Transverse colon (tissue), 4 donors: ENCODE measurements at regions not wholly inside any gene's neighbourhood (a gene's known extent, or its start where the extent isn't known, plus 50 kb on each side); places are given as distances from the start of the nearest gene placed in this dataset.

Experiments used
- DNase-seq: peaks from one replicate; pipeline ENCODE4 v3.0.0-alpha.2; 2019
- H3K27ac ChIP-seq, 4 donors: fragments of 200-600 bp; sonication (generic); 2 replicates each; pipeline ENCODE4 v1.5.1; 2016 to 2018; ENCODE audit warnings: inconsistent platforms in 4 of 4
- H3K27me3 ChIP-seq: fragments of 200-600 bp; sonication (generic); 2 replicates; pipeline ENCODE4 v1.5.1; 2017; ENCODE audit warnings: inconsistent platforms
- H3K36me3 ChIP-seq, 4 donors: fragments of 200-600 bp; sonication (generic); 2 replicates each; pipeline ENCODE4 v1.5.1; 2017 to 2019; ENCODE audit warnings: inconsistent platforms in 4 of 4
- H3K4me1 ChIP-seq, 4 donors: fragments of 200-600 bp; sonication (generic); 2 replicates each; pipeline ENCODE4 v1.5.1; 2017 to 2020; ENCODE audit warnings: inconsistent platforms in 4 of 4
- H3K4me3 ChIP-seq, 4 donors: fragments of 200-600 bp; sonication (generic); 1 replicate in 1 of 4; 2 replicates in 3 of 4; pipeline versions ENCODE4 v1.5.1 to v1.6.1; 2017 to 2019; ENCODE audit warnings: inconsistent platforms in 4 of 4
- H3K9me3 ChIP-seq, 2 donors: fragments of 200-600 bp; sonication (generic); 2 replicates each; pipeline ENCODE4 v1.5.1; 2017 to 2019; ENCODE audit warnings: inconsistent platforms in 2 of 2
- EP300 ChIP-seq: sonication (generic); formaldehyde crosslinking; IDR thresholded peaks from one replicate; pipeline ENCODE4 v1.6.1; 2017; ENCODE audit warnings: antibody characterized with exemption, low read depth
- POLR2A ChIP-seq: fragments of 450-650 bp; IDR thresholded peaks from one replicate; pipeline ENCODE4 v1.6.1; 2016; ENCODE audit warnings: antibody characterized with exemption, mild to moderate bottlenecking, moderate library complexity
- POLR2AphosphoS5 ChIP-seq, 3 donors: sonication (generic); formaldehyde crosslinking; IDR thresholded peaks; one replicate each; pipeline ENCODE4 v1.6.1; 2016; ENCODE audit warnings: antibody characterized with exemption in 3 of 3
- WGBS, 2 donors: methylation state at CpG; one replicate each; pipeline ENCODE4 v1.1.5; 2018; ENCODE audit warnings: low coverage in 1 of 2; 5-methylcytosine and 5-hydroxymethylcytosine counted together
- in situ Hi-C, 4 donors: fragments of 200-750 bp; cut with MboI; loops; one replicate each; pipeline versions ENCODE4 v1.15.0 to v1.15.1; 2017; ENCODE audit warnings: low sequenced_read_pairs in 3 of 4, low pct_ligation_motif_present in 1 of 4, low pct_unique_long_range_greater_than_20kb in 1 of 4
- intact Hi-C: fragments of 100-400 bp; cut with DNase I; formaldehyde crosslinking; loops from one replicate; pipeline ENCODE4 v1.15.1; 2023; ENCODE audit warnings: low total_unique reads
- TF ChIP-seq, protein P1 (sequence below), 5 experiments: fragments of 200-600 bp in 3 of 5; fragments of 450-650 bp in 2 of 5; sonication (generic) in 3 of 5; IDR thresholded peaks; 1 replicate in 2 of 5; 2 replicates in 3 of 5; pipeline ENCODE4 v1.5.1; 2016 to 2017; ENCODE audit warnings: antibody characterized with exemption in 5 of 5, inconsistent platforms in 3 of 5, mild to moderate bottlenecking in 2 of 5, moderate library complexity in 1 of 5

DNA sequence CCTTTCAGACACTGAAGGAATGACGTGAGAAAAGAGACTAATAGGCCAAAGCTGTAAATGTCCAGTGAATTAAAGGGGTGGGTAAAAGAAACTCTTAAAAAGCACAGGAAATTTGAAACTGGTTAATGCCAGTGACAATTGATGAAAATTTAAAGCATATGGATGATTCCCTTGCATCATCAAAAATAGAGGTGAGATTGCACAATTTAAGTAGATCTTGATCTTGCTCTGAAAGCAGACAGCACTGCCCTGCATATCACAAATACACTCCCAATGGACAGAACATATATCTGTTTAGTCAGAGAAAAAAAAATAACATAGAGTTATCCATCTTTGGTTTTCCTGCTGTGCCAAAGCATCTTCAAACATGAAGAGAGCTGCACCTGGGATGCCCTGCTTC is 86.7 kb upstream of the UBE2E3 start:
- TF ChIP-seq POLR2A (no peak), EP300 (no peak), POLR2AphosphoS5 (IDR thresholded peaks at IDR 0.05) (no peak)
- TF ChIP-seq, protein P1, sequence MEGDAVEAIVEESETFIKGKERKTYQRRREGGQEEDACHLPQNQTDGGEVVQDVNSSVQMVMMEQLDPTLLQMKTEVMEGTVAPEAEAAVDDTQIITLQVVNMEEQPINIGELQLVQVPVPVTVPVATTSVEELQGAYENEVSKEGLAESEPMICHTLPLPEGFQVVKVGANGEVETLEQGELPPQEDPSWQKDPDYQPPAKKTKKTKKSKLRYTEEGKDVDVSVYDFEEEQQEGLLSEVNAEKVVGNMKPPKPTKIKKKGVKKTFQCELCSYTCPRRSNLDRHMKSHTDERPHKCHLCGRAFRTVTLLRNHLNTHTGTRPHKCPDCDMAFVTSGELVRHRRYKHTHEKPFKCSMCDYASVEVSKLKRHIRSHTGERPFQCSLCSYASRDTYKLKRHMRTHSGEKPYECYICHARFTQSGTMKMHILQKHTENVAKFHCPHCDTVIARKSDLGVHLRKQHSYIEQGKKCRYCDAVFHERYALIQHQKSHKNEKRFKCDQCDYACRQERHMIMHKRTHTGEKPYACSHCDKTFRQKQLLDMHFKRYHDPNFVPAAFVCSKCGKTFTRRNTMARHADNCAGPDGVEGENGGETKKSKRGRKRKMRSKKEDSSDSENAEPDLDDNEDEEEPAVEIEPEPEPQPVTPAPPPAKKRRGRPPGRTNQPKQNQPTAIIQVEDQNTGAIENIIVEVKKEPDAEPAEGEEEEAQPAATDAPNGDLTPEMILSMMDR (IDR thresholded peaks at IDR 0.05) = no peak
- intact Hi-C loops (no loop called here), in situ Hi-C loops (no loop called here)
- 61 to 91% methylated on average over 1 of the region's 1 CpG for WGBS, 2 donors
- H3K36me3 ChIP-seq = no peaks in the 10 kb centered on the region
- H3K27ac ChIP-seq = no peak overlapping the region
- no peaks in the 10 kb centered on the region for H3K4me1 ChIP-seq
- H3K4me3 ChIP-seq = no peak overlapping the region
- DNase-seq = no peak
- no peaks in the 10 kb centered on the region for H3K9me3 ChIP-seq
- H3K27me3 ChIP-seq = no peaks in the 10 kb centered on the region

- TF ChIP-seq EP300 (no peak), POLR2AphosphoS5 (IDR thresholded peaks at IDR 0.05) (no peak), POLR2A (no peak)
- TF ChIP-seq, protein P1 (IDR thresholded peaks at IDR 0.05) = no peak
- H3K4me1 ChIP-seq = no peaks in the 10 kb centered on the region
- no peaks in the 10 kb centered on the region for H3K27me3 ChIP-seq
- intact Hi-C loops (no loop called here), in situ Hi-C loops (no loop called here)
- no peaks in the 10 kb centered on the region for H3K9me3 ChIP-seq
- no peak for DNase-seq
- H3K4me3 ChIP-seq = no peak overlapping the region
- H3K36me3 ChIP-seq = no peaks in the 10 kb centered on the region
- WGBS, 2 donors = 84 to 91% methylated on average over 1 to 4 of the region's 4 CpGs
- H3K27ac ChIP-seq = no peak overlapping the region
Observed at GRCh38 chr2:180892091-180892490, 88.3 kb upstream of the UBE2E3 start.

DNA sequence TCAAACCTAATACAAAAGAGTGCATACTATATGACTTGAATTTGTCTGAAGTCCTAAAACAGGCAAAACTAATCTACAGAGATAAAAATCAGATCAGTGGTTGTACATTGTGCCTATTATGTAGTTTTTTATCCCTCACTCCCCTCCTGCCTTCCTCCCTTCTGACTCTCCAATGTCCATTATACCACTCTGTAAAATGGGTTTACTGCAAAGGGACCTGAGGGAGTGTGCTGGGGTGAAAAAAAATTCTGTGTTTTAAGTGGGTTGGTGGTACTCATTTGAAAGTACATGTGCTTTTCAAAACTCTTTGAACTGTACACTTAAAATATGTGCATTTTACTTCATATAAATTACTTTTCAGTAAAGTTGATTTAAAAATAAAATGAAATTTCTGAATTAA is 89.0 kb upstream of the UBE2E3 start:
- Histone ChIP-seq H3K27ac (no peak overlapping the region), H3K27me3 (no peaks in the 10 kb centered on the region), H3K4me3 (no peak overlapping the region), H3K36me3 (no peaks in the 10 kb centered on the region), H3K4me1 (no peaks in the 10 kb centered on the region), H3K9me3 (no peaks in the 10 kb centered on the region)
- DNase-seq = no peak
- intact Hi-C loops (no loop called here), in situ Hi-C loops (no loop called here)
- TF ChIP-seq POLR2AphosphoS5 (IDR thresholded peaks at IDR 0.05) (no peak), POLR2A (no peak), EP300 (no peak)
- TF ChIP-seq, protein P1 (IDR thresholded peaks at IDR 0.05) = no peak

DNA sequence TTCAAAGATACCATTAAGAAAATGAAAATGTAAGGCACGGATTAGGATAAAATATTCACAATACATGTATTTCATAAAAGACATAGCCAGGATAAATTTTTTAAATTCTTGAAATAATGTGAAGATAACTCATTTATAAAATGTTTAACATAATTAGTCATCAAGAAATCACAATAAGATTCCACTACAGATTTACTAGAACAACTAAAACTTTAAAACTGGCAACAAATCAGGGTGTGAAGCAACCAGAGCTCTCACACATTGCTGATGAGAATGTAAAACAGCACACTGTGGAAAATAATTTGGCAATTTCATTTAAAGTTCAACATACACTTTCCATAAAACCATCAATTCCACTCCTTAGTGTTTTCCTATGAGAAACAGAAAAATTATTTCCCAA is 89.6 kb upstream of the UBE2E3 start:
- Histone ChIP-seq H3K9me3 (no peaks in the 10 kb centered on the region), H3K36me3 (no peaks in the 10 kb centered on the region), H3K4me3 (no peak overlapping the region), H3K27me3 (no peaks in the 10 kb centered on the region), H3K4me1 (no peaks in the 10 kb centered on the region), H3K27ac (no peak overlapping the region)
- TF ChIP-seq POLR2AphosphoS5 (IDR thresholded peaks at IDR 0.05) = no peak
- TF ChIP-seq, protein P1 (IDR thresholded peaks at IDR 0.05) = no peak
- no peak for TF ChIP-seq POLR2A
- no peak for TF ChIP-seq EP300
- in situ Hi-C loops (no loop called here), intact Hi-C loops (no loop called here)
- WGBS, 2 donors = 75 to 85% methylated on average over 1 of the region's 1 CpG
- no peak for DNase-seq
